T-helper 1 cell treated with Interleukin-12 subunit alpha and Interleukin-12 subunit beta and Interleukin-4 antibody, amounts not matched to agents 30 ng/mL and 1 ng/mL, for 36 hours (primary cell): ENCODE measurements at regions not wholly inside any gene's neighbourhood (a gene's known extent, or its start where the extent isn't known, plus 50 kb on each side); places are given as distances from the start of the nearest gene placed in this dataset.

Source experiments
- intact Hi-C: fragments of 100-400 bp; cut with micrococcal nuclease; formaldehyde crosslinking; loops from one replicate; pipeline ENCODE4 v1.15.1; 2024

DNA sequence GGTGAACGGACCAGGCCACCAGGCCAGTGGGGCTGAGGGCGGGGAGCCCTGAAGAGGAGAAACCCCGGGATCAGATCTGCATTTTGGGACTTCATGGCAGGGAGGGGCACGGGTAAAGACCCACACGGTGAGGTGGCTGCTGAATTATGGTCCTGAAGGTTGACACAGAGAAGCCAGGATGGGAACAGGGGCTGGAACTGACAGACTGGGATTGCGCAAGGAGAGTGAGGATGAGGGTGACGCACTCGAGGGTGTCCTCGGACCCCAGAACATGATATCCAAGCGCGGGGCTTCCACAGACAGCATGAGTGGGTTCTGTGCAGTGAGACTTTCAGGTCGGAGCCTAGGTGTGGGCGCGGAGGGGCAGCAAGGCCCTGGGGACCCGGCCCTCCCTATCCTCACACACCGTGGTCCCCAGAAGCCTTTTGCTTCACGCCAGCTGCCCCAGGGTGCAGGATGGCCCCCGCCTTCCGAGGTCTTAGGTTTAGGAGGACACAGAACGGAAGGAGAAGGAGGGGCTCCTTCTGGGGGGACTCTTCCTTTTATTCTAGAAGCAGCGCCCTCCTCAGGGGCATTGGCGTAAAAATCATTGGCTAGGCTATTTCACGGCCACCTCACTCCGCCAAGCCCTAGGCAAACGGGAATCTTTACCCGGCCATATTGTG lies 416.8 kb upstream of the HS6ST1 start:
- intact Hi-C loops = loop anchor here (2.0 kb wide), 1 partner anchor 413 kb away; no protein-coding TSS in a partner anchor

DNA sequence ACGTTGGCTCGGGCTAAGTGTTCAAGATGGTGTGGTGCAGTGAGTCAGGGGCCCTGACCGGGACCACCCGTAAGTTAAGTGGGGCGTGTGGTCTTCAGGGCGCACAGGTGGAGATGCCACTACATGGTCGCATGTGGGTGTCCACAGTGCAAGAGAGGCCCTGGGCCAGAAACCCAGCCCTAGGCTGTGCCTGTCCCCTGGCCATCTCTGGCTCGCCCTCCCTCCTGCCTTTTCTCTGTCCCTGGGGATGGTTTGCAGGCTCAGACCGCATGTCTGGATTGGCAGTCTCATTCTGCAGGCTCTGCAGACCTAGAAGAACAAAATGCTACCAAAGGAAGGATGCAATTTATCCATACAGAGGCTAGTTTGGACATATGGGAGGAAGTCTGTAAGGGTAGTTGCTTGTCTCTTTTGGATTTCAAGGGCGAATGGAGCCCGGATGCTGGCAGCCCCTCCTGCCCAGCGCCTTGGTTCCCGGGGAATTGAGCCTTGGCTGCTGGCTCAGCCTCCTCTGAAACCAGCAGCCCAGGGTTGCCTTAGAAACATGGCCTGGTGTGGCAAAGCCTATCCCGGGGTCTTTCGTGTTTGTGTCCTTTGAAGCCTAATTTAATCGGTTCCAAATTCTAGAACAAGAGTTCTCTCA lies 417.5 kb upstream of the HS6ST1 start:
- intact Hi-C loops = loop anchor here (1.0 to 2.0 kb wide), 3 partner anchors 18 to 1113 kb away; no protein-coding TSS in a partner anchor

DNA sequence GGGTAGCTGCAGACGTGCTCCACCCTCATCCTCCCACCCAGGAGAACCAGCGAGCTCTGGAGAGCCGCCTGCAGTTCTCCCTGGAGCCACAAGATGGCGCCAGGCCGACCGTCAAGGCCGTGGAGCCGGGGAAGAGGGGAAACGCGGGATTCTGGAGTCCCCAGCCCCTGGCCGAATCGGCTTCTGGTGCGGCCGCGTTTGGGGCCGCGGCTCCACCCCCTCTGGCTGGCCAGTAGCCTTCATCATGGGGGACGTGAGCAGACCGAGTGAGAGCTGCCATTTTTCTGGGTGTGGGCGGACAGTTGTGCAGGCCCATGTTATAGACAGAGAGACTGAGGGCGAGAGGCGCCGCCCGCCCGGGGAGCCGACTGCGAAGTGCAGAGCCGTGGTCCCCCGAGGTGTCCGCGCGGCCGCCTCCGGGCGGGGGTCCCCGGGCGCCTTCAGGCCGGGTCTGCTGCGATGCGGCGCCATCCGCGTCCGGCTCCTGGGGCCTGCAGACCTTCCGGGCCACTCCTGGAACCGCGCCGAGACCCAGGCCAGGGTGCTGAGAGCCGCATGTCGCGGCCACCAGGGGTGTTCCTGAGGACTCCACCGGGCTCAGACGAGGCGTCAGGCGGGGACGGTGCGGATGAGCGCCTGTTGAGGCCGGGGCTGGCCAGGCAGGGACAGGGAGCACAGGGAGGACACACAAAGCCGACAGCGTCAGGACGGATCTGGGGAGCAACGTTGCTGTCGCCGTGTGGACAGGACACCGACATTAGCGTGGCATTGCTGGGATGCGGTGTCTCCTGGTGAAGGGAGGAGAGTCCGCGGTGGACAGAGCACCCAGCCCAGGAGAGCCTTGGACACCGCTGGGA lies 418.2 kb upstream of the HS6ST1 start:
- intact Hi-C loops = loop anchor here (1.0 to 2.0 kb wide), 3 partner anchors 17 to 1112 kb away; no protein-coding TSS in a partner anchor

DNA sequence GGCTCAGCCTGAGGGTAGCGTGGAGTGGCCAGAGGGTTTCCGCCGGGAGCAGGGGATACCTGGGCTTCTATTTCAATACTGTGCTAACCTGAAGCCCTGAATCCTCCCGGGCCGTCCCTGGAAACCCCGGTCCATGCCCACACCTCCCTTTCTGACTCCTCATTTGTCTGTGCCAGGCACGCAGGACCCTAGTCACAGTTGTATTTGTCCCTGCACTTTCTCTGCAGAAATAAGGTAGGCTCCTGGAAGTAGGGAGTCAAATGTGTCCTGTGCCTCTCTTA lies 418.8 kb upstream of the HS6ST1 start:
- intact Hi-C loops = loop anchor here (2.0 kb wide), 2 partner anchors 659 to 1111 kb away; no protein-coding TSS in a partner anchor

DNA sequence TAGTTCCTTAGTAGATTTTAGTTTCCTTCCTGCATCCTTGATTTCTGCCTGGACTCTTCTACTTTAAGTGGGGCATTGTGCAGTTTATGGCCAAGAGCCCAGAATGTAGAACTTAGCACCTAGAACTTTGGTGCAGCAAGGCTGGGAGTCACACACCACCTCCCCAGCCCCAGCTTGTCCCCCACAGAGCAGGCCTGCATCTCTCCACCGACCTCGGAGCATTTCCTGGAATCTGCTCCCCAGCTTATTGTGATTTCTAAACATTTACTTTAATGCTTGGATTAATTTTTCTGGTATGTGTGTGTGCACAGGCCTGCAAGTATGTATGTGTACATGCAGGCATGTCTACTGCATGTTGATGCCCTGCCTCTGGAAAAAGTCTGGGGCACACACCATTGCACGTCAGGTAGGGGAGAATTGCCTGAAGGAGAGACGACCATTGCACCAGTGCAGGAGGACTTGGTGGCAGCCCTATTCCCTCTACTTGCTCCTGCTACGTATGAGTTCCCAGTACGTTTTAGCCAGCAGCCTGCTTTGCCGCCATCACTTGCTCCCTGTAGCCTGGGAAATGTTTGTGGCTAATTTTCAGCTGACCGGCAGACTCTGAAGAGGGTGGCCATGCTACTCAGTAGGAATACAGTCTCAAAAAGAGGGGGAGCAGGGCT lies 419.9 kb upstream of the HS6ST1 start:
- intact Hi-C loops = no loop called here

DNA sequence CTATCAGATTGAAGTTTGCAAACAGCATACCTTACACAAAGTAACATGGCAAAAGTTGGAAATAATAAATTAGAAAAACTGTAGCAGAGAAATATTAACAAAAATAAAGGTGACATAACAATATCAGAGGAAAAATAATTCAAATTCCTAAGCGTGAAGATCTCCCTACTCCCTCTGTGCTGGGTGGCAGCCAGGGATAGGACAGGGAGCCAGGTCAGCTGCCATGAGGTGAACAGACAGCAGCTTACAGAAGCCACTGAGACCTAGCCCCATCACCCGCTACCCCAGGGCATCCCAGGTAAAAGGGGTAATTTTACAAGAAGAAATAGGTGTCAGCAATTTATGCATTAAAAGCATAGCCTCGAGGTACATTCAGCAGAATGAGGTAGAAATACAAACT lies 423.8 kb upstream of the HS6ST1 start:
- intact Hi-C loops = no loop called here

DNA sequence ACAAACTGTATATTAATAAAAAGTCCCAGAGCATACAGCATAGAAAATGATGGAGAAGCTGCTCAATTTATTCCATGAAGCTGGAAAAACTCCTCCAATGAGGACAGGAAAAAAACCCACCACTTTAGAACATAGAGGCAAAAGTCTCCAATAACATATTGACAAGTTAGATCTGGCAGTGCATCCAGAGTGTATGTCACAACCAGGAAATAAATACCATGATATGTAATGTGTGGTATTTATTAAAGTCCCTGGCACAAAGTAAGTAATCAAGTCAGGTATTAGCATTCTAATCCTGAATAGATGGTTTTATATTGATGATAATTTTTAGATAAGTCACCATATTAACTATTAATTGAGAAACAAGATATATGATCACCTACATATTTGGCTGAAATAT lies 427.3 kb upstream of the HS6ST1 start:
- intact Hi-C loops = no loop called here

DNA sequence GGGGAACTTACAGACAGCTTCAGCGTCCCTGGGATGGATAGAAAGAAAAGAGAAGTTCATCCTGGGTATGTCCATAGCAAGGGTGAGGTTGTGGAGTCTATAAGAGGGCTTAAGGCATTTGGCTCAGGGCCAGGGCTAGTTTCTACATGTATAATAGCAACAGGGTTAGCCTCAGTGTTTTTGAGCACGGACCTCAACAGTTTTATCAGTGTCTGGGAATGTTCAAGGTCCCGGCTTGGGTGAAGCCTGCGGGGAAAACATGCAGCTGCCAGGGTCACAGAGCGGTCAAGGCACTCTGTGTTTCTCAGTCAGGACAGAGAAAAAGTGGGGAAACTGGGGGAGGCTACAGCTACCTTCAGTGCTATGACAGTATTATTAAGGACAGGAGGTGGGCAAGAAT lies 427.7 kb upstream of the HS6ST1 start:
- intact Hi-C loops = no loop called here

DNA sequence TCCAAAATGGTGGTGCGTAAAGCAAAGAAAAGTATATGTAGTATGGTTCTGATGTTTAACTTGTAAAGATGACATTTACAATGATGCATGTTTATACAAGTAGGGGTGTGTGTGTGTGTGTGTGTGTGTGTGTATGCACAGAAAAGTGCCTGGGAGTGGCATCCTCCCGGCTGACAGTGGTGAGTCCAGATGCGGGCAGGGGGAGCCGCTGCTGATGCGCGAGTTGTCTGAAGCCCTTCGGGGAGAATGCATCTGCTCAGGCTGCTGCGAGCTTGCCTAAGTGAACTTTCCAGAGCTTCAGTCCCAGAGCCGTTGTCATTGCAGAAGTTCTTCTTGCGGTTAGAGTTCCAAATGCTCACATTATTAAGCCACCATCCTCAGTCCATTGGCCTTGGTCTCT lies 429.7 kb upstream of the HS6ST1 start:
- intact Hi-C loops = no loop called here

DNA sequence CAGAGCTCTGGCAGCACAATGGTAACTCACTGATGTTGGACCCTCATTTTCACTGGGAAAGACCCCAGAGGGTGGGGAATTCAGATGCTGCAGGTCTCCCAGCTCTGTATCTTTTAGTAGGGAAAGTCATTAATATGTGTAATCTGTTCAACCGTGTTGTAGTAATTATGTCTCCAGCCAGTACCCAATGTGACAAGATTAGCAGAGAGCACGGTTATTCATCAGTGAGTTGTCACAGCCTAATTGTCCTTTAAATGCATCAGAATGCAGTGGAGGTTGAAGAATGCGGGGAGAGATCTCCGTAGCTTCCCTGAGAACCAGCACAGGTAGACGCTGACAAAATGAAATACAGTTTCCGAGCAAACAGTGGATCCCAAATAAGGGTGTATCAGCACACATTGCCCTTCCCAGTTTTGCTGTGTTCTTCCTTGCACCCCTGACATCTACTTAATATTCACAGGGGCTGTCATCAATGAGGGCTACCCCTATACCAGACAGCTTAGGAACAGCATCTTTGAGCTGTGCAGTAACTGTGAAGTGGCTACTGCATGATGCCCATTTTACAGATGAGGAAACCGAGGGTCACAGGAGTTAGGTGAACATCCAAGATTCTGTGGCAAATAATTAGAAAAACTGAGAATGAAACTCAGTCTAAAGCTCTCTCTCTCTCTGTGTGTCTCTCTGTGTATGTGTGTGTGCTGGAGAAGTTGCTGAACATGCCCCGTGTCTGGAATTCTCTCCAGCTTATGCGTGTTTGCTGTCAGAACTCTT lies 430.4 kb upstream of the HS6ST1 start:
- intact Hi-C loops = no loop called here

DNA sequence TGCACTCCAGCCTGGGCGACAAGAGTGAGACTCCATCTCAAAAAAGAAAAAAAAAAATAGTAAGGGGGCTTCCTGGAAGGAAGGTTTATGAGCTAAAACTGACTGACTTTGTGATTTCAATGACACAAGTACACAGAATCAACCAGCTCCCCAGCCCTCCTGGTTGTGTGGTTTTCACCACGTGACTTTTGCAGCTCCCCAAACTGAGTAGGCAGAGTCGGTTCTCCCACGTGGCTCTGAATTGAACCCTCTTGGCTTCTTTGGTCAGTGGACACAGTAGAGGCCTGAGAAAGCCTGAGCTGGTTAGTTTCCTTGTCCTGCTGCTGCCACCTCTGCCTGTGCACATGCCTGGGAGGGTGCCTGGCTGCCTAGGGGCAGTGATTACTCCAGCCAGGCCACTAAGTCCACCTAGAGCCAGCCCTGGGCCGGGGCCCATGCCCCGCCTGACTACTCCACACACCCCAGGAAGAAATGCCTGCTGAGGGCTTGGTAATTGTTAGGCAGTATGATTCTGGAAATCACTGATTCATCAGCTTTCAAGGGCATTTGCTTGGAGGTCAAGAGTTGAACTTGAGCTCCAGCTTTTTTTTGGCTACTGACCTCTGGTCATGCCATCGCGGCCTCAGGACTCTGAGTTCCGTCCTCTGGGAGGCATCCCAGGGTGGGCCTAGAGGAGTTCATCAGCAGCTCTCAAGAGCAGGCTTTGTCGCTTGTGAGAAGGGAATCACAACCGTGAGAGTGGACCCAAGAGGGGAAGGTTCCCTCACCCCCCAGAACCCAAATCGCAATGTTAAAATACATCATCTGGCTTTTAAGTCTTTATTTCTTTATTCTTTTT lies 431.9 kb upstream of the HS6ST1 start:
- intact Hi-C loops = no loop called here

DNA sequence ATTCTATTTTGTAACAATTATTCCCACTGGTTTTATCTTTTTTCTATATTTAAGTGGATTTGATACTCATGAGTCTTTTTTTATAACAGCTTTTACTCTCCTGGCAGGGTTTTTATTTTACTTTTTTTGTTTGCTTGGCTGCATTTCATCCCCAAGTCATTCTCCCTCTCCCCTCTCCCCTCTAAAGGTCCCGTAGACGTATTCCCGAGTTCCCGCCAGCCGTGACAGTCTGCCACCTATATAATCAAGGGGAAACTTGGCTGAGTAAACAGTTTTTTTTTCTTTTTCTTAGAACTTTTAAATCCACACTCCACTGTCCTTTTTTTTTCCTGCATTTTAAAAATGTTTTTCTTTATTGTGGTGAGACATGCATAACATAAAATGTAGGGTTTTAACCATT lies 433.1 kb upstream of the HS6ST1 start:
- intact Hi-C loops = no loop called here

DNA sequence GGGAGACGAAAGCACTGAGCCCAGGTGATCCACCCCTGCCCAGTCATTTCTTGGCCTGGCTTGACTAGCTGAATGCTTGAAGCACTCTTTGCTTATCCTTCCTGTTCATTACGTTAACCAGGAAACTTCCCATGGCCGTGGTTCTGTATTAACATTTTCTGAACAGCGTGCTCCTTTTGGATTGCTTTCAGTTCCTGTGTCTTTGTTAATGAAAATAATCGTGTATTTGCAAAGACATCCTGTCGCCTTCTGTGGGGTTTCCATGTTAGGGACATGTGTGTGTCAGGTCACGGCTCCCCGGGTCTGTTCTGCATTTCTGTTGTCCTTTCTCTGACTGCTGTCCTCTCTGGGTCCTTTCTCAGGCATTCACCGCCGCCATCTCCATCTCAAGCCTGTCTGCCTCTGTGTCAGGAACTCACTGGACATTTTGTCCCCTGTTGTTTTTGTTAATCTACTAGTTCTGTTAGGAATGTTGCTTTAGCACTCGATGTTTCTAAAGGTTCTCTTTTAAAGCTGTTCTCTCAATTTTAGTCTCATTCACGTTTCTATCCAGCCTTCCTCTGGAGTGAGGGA lies 434.1 kb upstream of the HS6ST1 start:
- intact Hi-C loops = no loop called here

DNA sequence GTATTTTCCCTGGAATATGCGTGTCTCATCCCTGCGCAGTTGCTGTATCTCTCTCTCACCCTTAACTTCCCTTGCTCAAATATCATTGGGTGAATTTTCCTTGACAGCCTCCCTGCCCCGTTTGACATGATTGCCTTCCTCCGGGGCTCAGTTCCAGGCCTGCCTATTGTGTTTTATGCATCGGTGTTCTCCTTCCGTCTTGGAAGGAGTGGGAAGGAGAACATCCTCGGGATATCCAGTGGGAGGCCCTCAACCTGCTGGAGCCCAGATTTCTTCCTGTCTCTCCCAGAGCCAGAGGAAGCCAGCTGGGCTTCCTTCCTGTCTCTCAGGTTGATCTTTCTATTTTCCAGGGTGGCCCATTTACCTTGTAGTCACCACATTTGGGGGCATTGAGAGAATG lies 434.7 kb upstream of the HS6ST1 start:
- intact Hi-C loops = no loop called here

DNA sequence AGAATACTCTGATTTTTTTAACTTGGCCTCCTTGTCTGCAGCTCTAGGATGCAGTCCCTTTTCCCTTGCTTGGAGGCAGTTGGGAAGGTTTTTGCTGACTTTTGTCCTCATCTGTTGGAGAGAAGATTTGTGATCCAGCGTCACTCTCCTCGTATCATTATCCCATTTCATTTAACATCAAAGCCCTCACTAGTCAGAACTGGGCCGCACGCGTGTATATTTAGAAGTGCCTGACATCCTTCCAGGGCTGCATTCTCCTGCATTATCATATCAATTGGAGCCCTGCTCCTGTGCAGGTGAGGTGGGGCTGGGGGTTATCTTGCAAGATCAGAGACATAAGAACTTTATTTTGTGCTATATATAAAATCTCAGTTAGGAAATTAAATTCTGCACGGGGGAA lies 435.1 kb upstream of the HS6ST1 start:
- intact Hi-C loops = loop anchor here (1.0 kb wide), 1 partner anchor 17 kb away; no protein-coding TSS in a partner anchor

DNA sequence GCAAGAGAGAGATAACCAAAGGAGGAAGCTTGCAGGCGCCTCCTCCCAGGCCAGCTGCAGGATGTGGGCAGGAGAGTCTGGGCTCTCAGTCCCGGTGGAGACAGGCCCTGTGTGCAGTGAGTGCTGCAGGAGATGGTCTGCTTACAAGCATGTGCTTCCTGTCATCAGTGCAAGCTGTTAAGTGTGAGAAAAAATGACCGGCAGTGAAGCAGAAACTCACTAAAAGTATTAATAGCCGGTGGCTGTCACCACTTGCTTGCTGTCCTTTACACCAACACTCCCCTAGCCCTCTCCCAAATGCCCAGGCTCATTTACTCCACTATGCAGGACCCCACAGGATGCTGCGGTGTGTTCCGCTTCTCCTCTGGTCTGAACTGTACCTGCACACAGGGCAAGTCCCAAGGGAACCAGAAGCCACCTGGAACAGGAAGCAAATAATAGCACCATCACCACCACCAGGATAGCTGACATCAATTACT lies 435.6 kb upstream of the HS6ST1 start:
- intact Hi-C loops = loop anchor here (1.0 kb wide), 1 partner anchor 18 kb away; no protein-coding TSS in a partner anchor

DNA sequence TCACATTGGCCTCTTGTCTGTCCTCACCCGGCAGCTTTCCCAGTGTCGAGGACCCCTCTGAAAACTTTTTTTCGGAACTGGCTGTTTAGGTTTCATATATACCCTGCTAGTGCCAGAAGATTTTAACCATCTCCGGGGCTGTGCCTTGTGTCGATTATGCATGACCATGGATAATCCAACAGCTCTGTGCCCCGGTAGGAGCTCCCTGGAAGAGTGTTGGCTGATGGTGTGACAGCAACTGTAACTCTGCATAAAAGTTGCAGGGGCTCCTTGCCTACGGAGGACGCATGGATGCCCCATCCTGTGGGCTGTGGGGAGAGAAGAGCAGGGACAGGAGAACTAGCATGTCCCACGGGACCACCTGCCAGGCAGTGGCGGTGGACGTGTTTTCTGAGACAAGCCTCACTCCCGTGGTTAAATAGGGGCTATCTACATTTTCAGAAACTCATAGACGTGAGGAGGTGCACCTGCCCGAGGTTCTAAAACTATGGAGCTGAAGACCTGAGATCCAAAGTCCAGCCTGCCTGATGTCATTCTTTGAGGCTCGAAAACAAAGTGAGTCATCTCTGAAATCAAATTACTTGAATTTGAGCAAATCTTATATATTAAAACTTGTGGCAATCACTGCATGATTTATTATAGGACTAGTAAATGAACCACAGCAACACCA lies 437.2 kb upstream of the HS6ST1 start:
- intact Hi-C loops = loop anchor here (1.0 kb wide), 1 partner anchor 434 kb away; no protein-coding TSS in a partner anchor

DNA sequence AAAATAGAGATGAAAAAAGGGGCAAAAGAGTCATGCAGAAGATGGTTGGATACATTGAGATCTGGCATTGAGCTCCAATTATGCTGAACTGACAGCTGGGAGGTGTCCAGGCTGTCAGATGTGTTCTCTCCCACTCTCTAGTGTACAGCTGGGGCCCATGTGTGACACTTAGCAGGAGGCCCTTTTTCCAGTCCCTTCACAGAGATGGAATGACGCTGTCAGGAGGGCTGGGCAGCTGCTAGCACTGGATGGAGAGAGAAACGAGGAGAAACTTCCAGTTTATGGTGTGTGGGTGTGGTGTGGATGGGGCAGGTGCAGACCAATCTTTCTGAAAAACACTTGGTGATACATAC lies 437.7 kb upstream of the HS6ST1 start:
- intact Hi-C loops = no loop called here

DNA sequence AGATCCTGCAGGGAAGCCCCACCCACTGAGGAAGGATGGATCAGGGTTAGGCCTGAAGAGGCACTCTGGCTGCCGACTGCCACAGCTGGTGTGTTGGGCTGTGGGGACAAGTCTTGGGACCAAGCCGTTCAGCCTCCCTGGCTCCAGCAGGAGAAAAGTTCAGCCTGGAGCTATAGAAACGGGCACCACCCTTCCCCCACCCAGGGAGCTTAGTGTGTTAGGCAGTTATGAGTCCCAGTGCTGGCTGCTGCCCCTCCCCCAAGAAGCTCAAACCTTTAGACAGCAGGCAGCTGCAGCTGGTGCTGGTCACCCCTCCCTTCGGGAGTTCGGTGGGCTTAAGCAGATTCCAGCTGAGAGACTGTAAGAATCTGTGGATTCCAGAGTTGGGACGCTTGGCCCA lies 447.1 kb upstream of the HS6ST1 start:
- intact Hi-C loops = no loop called here
